ENCODE measurements at regions not wholly inside any gene's neighbourhood (a gene's known extent, or its start where the extent isn't known, plus 50 kb on each side); places are given as distances from the start of the nearest gene placed in this dataset.

GRCh38 chr2:49238604-49238960 is 84.3 kb upstream of the FSHR start:
- TF ChIP-seq CTCF (IDR thresholded peaks at IDR 0.05; ENCODE audit: control insufficient read depth, extremely low read depth, insufficient read depth) = no peak
- DNase-seq (ENCODE audit: low read depth) = no peak
- no peak overlapping the region for H3K4me3 ChIP-seq (ENCODE audit: low read depth, low read length)

GRCh38 chr2:49237867-49238603 is 83.7 kb upstream of the FSHR start:
- no peak overlapping the region for H3K4me3 ChIP-seq (ENCODE audit: low read depth, low read length)
- no peak for DNase-seq (ENCODE audit: low read depth)
- no peak for TF ChIP-seq CTCF (IDR thresholded peaks at IDR 0.05; ENCODE audit: control insufficient read depth, extremely low read depth, insufficient read depth)

- DNase-seq (ENCODE audit: low read depth) = no peak
- TF ChIP-seq CTCF (IDR thresholded peaks at IDR 0.05; ENCODE audit: control insufficient read depth, extremely low read depth, insufficient read depth) = no peak
- no peak overlapping the region for H3K4me3 ChIP-seq (ENCODE audit: low read depth, low read length)
These were observed 82.0 kb upstream of the FSHR start for GRCh38 chr2:49236316-49236715.

GRCh38 chr2:49226360-49226759 is 72.0 kb upstream of the FSHR start:
- no peak overlapping the region for H3K4me3 ChIP-seq (ENCODE audit: low read depth, low read length)
- no peak for TF ChIP-seq CTCF (IDR thresholded peaks at IDR 0.05; ENCODE audit: control insufficient read depth, extremely low read depth, insufficient read depth)
- no peak for DNase-seq (ENCODE audit: low read depth)

- DNase-seq (ENCODE audit: low read depth) = no peak
- TF ChIP-seq CTCF (IDR thresholded peaks at IDR 0.05; ENCODE audit: control insufficient read depth, extremely low read depth, insufficient read depth) = no peak
- no peak overlapping the region for H3K4me3 ChIP-seq (ENCODE audit: low read depth, low read length)
These were observed 70.8 kb upstream of the FSHR start for GRCh38 chr2:49225126-49225525.

- no peak for TF ChIP-seq CTCF (IDR thresholded peaks at IDR 0.05; ENCODE audit: control insufficient read depth, extremely low read depth, insufficient read depth)
- DNase-seq (ENCODE audit: low read depth) = no peak
- no peak overlapping the region for H3K4me3 ChIP-seq (ENCODE audit: low read depth, low read length)
These were observed 70.2 kb upstream of the FSHR start for GRCh38 chr2:49224426-49225010.

Measured in LNCaP clone FGC (cell line).